ENCODE measurements at regions not wholly inside any gene's neighbourhood (a gene's known extent, or its start where the extent isn't known, plus 50 kb on each side); places are given as distances from the start of the nearest gene placed in this dataset.
A peak's percentile ranks its signal among the peaks of the same experiment; 100 is the strongest.

- TF ChIP-seq REST (IDR thresholded peaks at IDR 0.05; ENCODE audit: low read depth, low read length) (no peak), FOXM1 (IDR thresholded peaks at IDR 0.05; ENCODE audit: low read depth) (no peak), MXI1 (IDR thresholded peaks at IDR 0.05; ENCODE audit: low read depth, low read length) (no peak), RFX5 (IDR thresholded peaks at IDR 0.05; ENCODE audit: low read length) (no peak), RCOR1 (IDR thresholded peaks at IDR 0.05; ENCODE audit: low read length) (no peak), EP300 (IDR thresholded peaks at IDR 0.05; ENCODE audit: borderline replicate concordance in 1 of 2, low read depth in 1 of 2, low read length in 1 of 2) (no peak), USF2 (IDR thresholded peaks at IDR 0.05; ENCODE audit: borderline replicate concordance, low read depth, low read length) (no peak), FOXJ3 (CRISPR knock-in tag; IDR thresholded peaks at IDR 0.05) (no peak), YY1 (IDR thresholded peaks at IDR 0.05; ENCODE audit: low read depth) (no peak)
Measured at GRCh38 chrX:3181846-3182245, 140.6 kb downstream of the ARSF start (continued).

- H3K9ac ChIP-seq: no peak overlapping the region
- H2AFZ ChIP-seq (ENCODE audit: low read depth): no peak overlapping the region; the same call in 1 of the 2 replicates
- no peak for DNase-seq
- H3F3A ChIP-seq (replicated peaks; ENCODE audit: insufficient read depth): no peaks in the 10 kb centered on the region
- H3K36me3 ChIP-seq (replicated peaks in 1 of 2; ENCODE audit: control insufficient read depth in 1 of 2, insufficient read depth in 2 of 2, low read length in 1 of 2): no peaks in the 10 kb centered on the region
- TF ChIP-seq TCF12 (IDR thresholded peaks at IDR 0.05) (no peak), POLR2AphosphoS5 (IDR thresholded peaks at IDR 0.05; ENCODE audit: low read depth, low read length) (no peak), SIN3A (IDR thresholded peaks at IDR 0.05; ENCODE audit: borderline replicate concordance, low read depth, low read length) (no peak), USF1 (IDR thresholded peaks at IDR 0.05; ENCODE audit: borderline replicate concordance, low read depth) (no peak), TEAD4 (IDR thresholded peaks at IDR 0.05; ENCODE audit: borderline replicate concordance, insufficient read depth) (no peak), EZH2phosphoT487 (IDR thresholded peaks at IDR 0.05; ENCODE audit: borderline replicate concordance, low read depth) (no peak), JUND (IDR thresholded peaks at IDR 0.05) (no peak), RFX5 (IDR thresholded peaks at IDR 0.05; ENCODE audit: low read length) (no peak), FOSL2 (IDR thresholded peaks at IDR 0.05; ENCODE audit: borderline replicate concordance, low read depth) (no peak)
- H4K20me1 ChIP-seq (ENCODE audit: insufficient read depth): no peaks in the 10 kb centered on the region
- H3K9me3 ChIP-seq: no peaks in the 10 kb centered on the region
- CTCF ChIA-PET: no interaction called here
- H3K27me3 ChIP-seq (ENCODE audit: insufficient read depth): no peaks in the 10 kb centered on the region
- H3K79me2 ChIP-seq (ENCODE audit: insufficient read depth): no peaks in the 10 kb centered on the region
- H3K9me2 ChIP-seq: no peaks in the 10 kb centered on the region
- WGBS (ENCODE audit: low lambda C conversion rate): 25% methylated on average over 2 of the region's 2 CpGs
- no peak overlapping the region for H3K4me3 ChIP-seq (ENCODE audit: low read depth in 2 of 2, low read length in 1 of 2)
- POLR2A ChIA-PET: no interaction called here
- no peak overlapping the region for H3K4me2 ChIP-seq
- no peaks in the 10 kb centered on the region for H3K4me1 ChIP-seq (ENCODE audit: control insufficient read depth in 1 of 2, insufficient read depth in 2 of 2, low read depth in 1 of 2, low read length in 1 of 2)
- H3K27ac ChIP-seq (ENCODE audit: low read depth in 2 of 2, low read length in 1 of 2): peak overlapping the region in 1 of 2 experiments; percentile 18; a peak in 1 of 4 replicates
Measured at GRCh38 chrX:3178329-3178728, 137.1 kb downstream of the ARSF start.

All from SK-N-SH (cell line).